ENCODE measurements at regions not wholly inside any gene's neighbourhood (a gene's known extent, or its start where the extent isn't known, plus 50 kb on each side); places are given as distances from the start of the nearest gene placed in this dataset. TPM values are rescaled to one million over a fixed set of nuclear protein-coding genes. Genes with fewer than 3 reads are reported as not detected.
"Not testable (repeated sequence)": the region's sequence is repeated elsewhere in the genome, so short reads cannot be mapped to it uniquely, and the experiment has no call there.

- dilution Hi-C loops (cut with MboI; ENCODE audit: extremely low pct_ligation_motif_present, low sequenced_read_pairs); H2AFZ ChIP-seq (ENCODE audit: low read depth, low read length); BruUV-seq (replicated peaks); H3K4me2 ChIP-seq (ENCODE audit: insufficient read depth, low read length); H3K9me1 ChIP-seq (replicated peaks; ENCODE audit: control insufficient read depth, extremely low read depth, insufficient read depth, low read length); H3K4me3 ChIP-seq (replicated peaks in 1 of 3; ENCODE audit: insufficient read depth in 1 of 3, low read depth in 1 of 3, low read length in 3 of 3); H3K9me3 ChIP-seq (replicated peaks; ENCODE audit: control insufficient read depth, insufficient read depth, low read length); H3K27ac ChIP-seq (ENCODE audit: insufficient read depth, low read depth, low read length); H3K4me1 ChIP-seq (ENCODE audit: control insufficient read depth, extremely low read depth, insufficient read depth, low read length); H3K9ac ChIP-seq (replicated peaks; ENCODE audit: extremely low read depth, insufficient read depth, low read length); H3K79me2 ChIP-seq (ENCODE audit: control insufficient read depth, insufficient read depth, low read length); H3K27me3 ChIP-seq (ENCODE audit: control insufficient read depth in 2 of 2, insufficient read depth in 2 of 2, low read length in 2 of 2); CTCF ChIA-PET; H4K20me1 ChIP-seq (replicated peaks; ENCODE audit: control insufficient read depth, extremely low read depth, insufficient read depth, low read length); intact Hi-C loops (cut with micrococcal nuclease); H3K36me3 ChIP-seq (ENCODE audit: control insufficient read depth in 2 of 2, extremely low read depth in 1 of 2, insufficient read depth in 2 of 2, low read length in 2 of 2); POLR2A ChIA-PET: not testable (repeated sequence)
- FAIRE-seq (peak; percentile 77), DNase-seq (ENCODE audit: low read depth, low spot score) (peak; percentile 67)
- TF ChIP-seq JUN (IDR thresholded peaks at IDR 0.05; ENCODE audit: borderline replicate concordance, insufficient read depth, insufficient read length, low read depth): peak; percentile 33
Measured at GRCh38 chr2:131923287-131923686, 238.5 kb downstream of the ANKRD30BL start.

GRCh38 chr2:131922854-131923253 lies 238.9 kb downstream of the ANKRD30BL start:
- BruUV-seq (replicated peaks); CTCF ChIA-PET; H3K4me1 ChIP-seq (ENCODE audit: control insufficient read depth, extremely low read depth, insufficient read depth, low read length); H3K4me2 ChIP-seq (ENCODE audit: insufficient read depth, low read length); H3K9ac ChIP-seq (replicated peaks; ENCODE audit: extremely low read depth, insufficient read depth, low read length); dilution Hi-C loops (cut with MboI; ENCODE audit: extremely low pct_ligation_motif_present, low sequenced_read_pairs); intact Hi-C loops (cut with micrococcal nuclease); H3K27me3 ChIP-seq (ENCODE audit: control insufficient read depth in 2 of 2, insufficient read depth in 2 of 2, low read length in 2 of 2); H3K4me3 ChIP-seq (replicated peaks in 1 of 3; ENCODE audit: insufficient read depth in 1 of 3, low read depth in 1 of 3, low read length in 3 of 3); H2AFZ ChIP-seq (ENCODE audit: low read depth, low read length); H3K9me3 ChIP-seq (replicated peaks; ENCODE audit: control insufficient read depth, insufficient read depth, low read length); H4K20me1 ChIP-seq (replicated peaks; ENCODE audit: control insufficient read depth, extremely low read depth, insufficient read depth, low read length); H3K36me3 ChIP-seq (ENCODE audit: control insufficient read depth in 2 of 2, extremely low read depth in 1 of 2, insufficient read depth in 2 of 2, low read length in 2 of 2); H3K79me2 ChIP-seq (ENCODE audit: control insufficient read depth, insufficient read depth, low read length); H3K9me1 ChIP-seq (replicated peaks; ENCODE audit: control insufficient read depth, extremely low read depth, insufficient read depth, low read length); FAIRE-seq; POLR2A ChIA-PET; H3K27ac ChIP-seq (ENCODE audit: insufficient read depth, low read depth, low read length): not testable (repeated sequence)
- DNase-seq (ENCODE audit: low read depth, low spot score): peak; percentile 4

Small RNAs in the stretch of these regions (small RNA-seq; reads per million reads assigned to genes)
- not detected for gene AC093787.1 (ENCODE audit: insufficient read depth, insufficient read length, low read depth, low replicate concordance)
